Motor neuron (in vitro differentiated cells): ENCODE measurements at regions not wholly inside any gene's neighbourhood (a gene's known extent, or its start where the extent isn't known, plus 50 kb on each side); places are given as distances from the start of the nearest gene placed in this dataset.

ENCODE experiments used
- ATAC-seq, 8 experiments: fragments of 200-7000 bp; cut with Tn5 transposase; replicated peaks in 6 of 8; 2 replicates each; pipeline ENCODE4 v1.8.0; 2021; ENCODE audit warnings: mild to moderate bottlenecking in 8 of 8, moderate library complexity in 8 of 8
- H3K27ac ChIP-seq, 2 donors: fragments of 250-450 bp; sonication (Bioruptor Pico); 2 replicates each; pipeline ENCODE4 v1.9.0; 2021; ENCODE audit warnings: antibody characterized with exemption in 2 of 2, mild to moderate bottlenecking in 2 of 2, moderate library complexity in 1 of 2
- H3K4me1 ChIP-seq, 2 donors: fragments of 250-450 bp; sonication (Bioruptor Pico); replicated peaks in 1 of 2; 2 replicates each; pipeline ENCODE4 v1.6.1; 2021; ENCODE audit warnings: antibody characterized with exemption in 2 of 2, mild to moderate bottlenecking in 2 of 2, moderate library complexity in 1 of 2
- H3K4me3 ChIP-seq, 5 donors: fragments of 250-450 bp; sonication (Bioruptor Pico); 2 replicates each; pipeline ENCODE4 v1.9.0; 2021; ENCODE audit warnings: antibody characterized with exemption in 5 of 5, mild to moderate bottlenecking in 5 of 5, moderate library complexity in 4 of 5
- WGBS, 10 experiments: fragments of 450-650 bp; shearing (Covaris generic); methylation state at CpG; one replicate each; pipeline ENCODE4 v1.0.0; 2022; 5-methylcytosine and 5-hydroxymethylcytosine counted together
- in situ Hi-C, 9 experiments: fragments of 400-800 bp; cut with MboI; loops; one replicate each; pipeline ENCODE4 v1.15.0; 2021; ENCODE audit warnings: low sequenced_read_pairs in 9 of 9, low pct_unique_long_range_greater_than_20kb in 2 of 9; ENCODE audit not compliant: unreplicated experiment in 9 of 9

DNA sequence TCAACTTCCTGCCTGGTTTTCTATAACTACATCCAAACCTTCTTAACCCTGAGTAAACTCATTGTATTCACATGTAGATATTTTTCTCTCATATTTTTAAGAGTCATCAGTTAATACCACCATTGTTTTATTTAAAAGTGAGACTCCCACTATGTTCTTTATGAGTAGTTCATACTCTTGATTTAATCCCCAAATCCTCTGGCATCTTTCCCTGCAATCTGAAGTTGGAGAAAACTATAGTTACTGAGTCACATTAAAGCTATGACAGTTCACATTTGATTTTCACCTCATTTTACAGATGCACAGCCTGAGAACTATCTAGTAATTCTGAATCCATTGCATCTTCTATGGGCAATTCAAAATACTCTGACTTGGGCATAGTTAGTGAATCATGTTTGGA is 1358.7 kb upstream of the NRXN1 start:
- Histone ChIP-seq H3K4me3 (no peak overlapping the region), H3K4me1 (no peaks in the 10 kb centered on the region), H3K27ac (no peak overlapping the region)
- no peak for ATAC-seq
- in situ Hi-C loops: no loop called here

GRCh38 chr2:52387937-52388590 is 1356.1 kb upstream of the NRXN1 start:
- Histone ChIP-seq H3K4me1 (no peaks in the 10 kb centered on the region), H3K4me3 (no peak overlapping the region), H3K27ac (no peak overlapping the region)
- 4 to 100% (median 88%) methylated on average over 1 to 5 of the region's 5 CpGs; no CpG with 5 or more reads in 1 of the 10 experiments for WGBS, 10 experiments
- ATAC-seq: no peak
- in situ Hi-C loops: no loop called here

- ATAC-seq: no peak
- no peak overlapping the region for H3K4me3 ChIP-seq
- WGBS, 10 experiments: 0 to 80% (median 57%) methylated on average over 1 of the region's 1 CpG; no CpG with 5 or more reads in 6 of the 10 experiments
- no peaks in the 10 kb centered on the region for H3K4me1 ChIP-seq
- no peak overlapping the region for H3K27ac ChIP-seq
- in situ Hi-C loops: no loop called here
Observed at GRCh38 chr2:52386433-52387030, 1354.6 kb upstream of the NRXN1 start.

DNA sequence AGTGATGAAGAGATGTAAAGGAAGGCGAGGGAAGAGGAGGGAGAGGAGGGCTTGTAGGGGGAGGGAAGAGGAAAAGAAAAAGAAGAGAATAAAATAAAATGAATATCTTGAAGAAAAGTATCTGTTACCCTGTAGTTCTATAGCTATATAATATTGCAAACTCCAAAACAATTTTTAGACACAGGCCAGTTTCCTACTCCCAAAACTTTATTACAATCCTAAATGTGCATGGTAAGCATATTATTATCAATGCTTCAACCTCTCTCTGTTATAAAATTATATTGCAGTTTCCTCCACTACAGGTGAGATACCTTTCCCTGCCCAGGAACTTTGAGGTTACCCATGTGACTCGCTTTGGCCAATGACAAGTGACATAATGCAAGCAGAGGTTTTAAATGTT is 1351.6 kb upstream of the NRXN1 start:
- 0 to 100% (median 83%) methylated on average over 1 to 2 of the region's 2 CpGs; no CpG with 5 or more reads in 1 of the 10 experiments for WGBS, 10 experiments
- ATAC-seq: no peak
- in situ Hi-C loops: no loop called here
- Histone ChIP-seq H3K4me3 (no peak overlapping the region), H3K27ac (no peak overlapping the region), H3K4me1 (no peaks in the 10 kb centered on the region)

GRCh38 chr2:52369178-52369577 is 1337.2 kb upstream of the NRXN1 start:
- in situ Hi-C loops: no loop called here
- H3K4me1 ChIP-seq: no peaks in the 10 kb centered on the region
- WGBS, 10 experiments: 32 to 100% (median 65%) methylated on average over 2 of the region's 2 CpGs; no CpG with 5 or more reads in 2 of the 10 experiments
- no peak overlapping the region for H3K27ac ChIP-seq
- no peak overlapping the region for H3K4me3 ChIP-seq
- peak in 5 of 8 experiments; percentile 20 to 65 (median 42) for ATAC-seq

- Histone ChIP-seq H3K27ac (no peak overlapping the region), H3K4me3 (no peak overlapping the region), H3K4me1 (no peaks in the 10 kb centered on the region)
- in situ Hi-C loops: no loop called here
- no peak for ATAC-seq
Observed at GRCh38 chr2:52368141-52368540, 1336.2 kb upstream of the NRXN1 start.

DNA sequence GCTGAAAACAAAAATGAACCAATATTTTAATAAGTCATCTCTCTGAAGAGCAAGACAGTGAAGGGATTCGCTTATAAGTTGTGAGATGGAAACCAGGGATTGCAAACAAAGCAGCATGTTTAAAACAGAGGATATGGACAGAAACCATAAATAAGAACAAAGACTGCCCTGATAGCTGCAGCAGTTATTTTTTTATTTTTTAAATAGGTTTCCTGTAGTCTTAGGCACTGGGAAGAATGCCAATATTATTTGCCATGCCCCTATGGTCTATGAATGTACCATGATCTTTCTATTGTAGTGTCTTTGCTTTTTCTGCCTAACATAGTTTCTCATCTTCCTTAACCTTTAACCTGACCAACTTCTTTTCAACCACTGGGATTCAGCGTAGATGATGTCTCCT is 1334.0 kb upstream of the NRXN1 start:
- Histone ChIP-seq H3K4me3 (no peak overlapping the region), H3K27ac (no peak overlapping the region), H3K4me1 (no peaks in the 10 kb centered on the region)
- 0 to 100% (median 50%) methylated on average over 1 to 2 of the region's 2 CpGs; no CpG with 5 or more reads in 1 of the 10 experiments for WGBS, 10 experiments
- in situ Hi-C loops: no loop called here
- no peak for ATAC-seq

DNA sequence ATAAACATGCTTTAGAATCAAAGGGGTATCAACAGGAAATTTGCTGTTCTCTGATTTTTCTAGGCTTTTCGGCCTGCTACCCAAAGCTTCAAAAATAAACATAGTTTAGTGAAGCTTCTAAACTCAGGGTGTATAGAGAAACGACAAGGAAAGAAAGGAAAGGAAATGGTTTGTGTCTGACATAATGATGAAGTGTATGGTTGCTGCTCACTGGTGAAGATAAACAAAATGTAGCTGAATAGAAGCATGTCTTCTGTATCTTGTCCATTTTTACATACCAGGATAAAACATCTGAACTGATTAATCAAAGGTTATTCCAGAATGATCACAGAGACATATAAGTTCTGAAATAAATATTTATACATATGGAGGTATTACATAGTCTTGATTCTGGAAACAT is 1324.6 kb upstream of the NRXN1 start:
- peak in 1 of 8 experiments; percentile 48 for ATAC-seq

GRCh38 chr2:52347292-52347691 is 1315.4 kb upstream of the NRXN1 start:
- in situ Hi-C loops: no loop called here
- Histone ChIP-seq H3K4me1 (peaks cover 12 to 18% of the 10 kb centered on the region in 2 donors), H3K4me3 (no peak overlapping the region), H3K27ac (no peak overlapping the region)
- ATAC-seq: no peak
- 0 to 100% (median 81%) methylated on average over 1 to 2 of the region's 2 CpGs for WGBS, 10 experiments

More for the DNA sequence above, 1324.6 kb upstream of the NRXN1 start:
- no peak overlapping the region for H3K4me3 ChIP-seq
- H3K4me1 ChIP-seq: no peaks in the 10 kb centered on the region
- H3K27ac ChIP-seq: no peak overlapping the region
- WGBS, 10 experiments: 0 to 100% (median 62%) methylated on average over 1 to 2 of the region's 2 CpGs
- in situ Hi-C loops: no loop called here

DNA sequence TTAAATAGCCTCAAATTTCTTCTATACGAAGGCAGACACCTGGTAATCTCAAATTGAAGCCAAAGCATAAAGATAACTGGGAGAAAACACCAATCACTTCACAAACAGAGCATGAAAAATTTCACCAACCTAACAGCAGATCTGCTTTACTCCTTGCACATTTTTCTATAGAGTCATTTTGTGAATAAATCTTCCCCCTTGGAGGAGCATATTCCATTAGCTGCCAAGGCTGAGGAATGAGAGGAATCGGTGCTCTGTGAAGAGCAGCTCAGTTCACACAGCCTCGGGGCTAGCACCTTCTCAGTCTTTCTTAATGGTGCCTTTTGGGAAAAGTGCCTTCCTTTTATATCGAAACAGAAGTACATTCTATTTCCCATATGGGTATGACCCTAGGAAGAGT is 1313.7 kb upstream of the NRXN1 start:
- Histone ChIP-seq H3K27ac (no peak overlapping the region), H3K4me1 (peaks cover 12 to 18% of the 10 kb centered on the region in 2 donors), H3K4me3 (no peak overlapping the region)
- 0 to 78% (median 44%) methylated on average over 1 to 4 of the region's 4 CpGs; no CpG with 5 or more reads in 2 of the 10 experiments for WGBS, 10 experiments
- ATAC-seq: peak in 4 of 8 experiments; percentile 50 to 56 (median 51)
- in situ Hi-C loops: no loop called here

- in situ Hi-C loops: no loop called here
- Histone ChIP-seq H3K4me1 (peaks cover 12 to 18% of the 10 kb centered on the region in 2 donors), H3K4me3 (no peak overlapping the region), H3K27ac (no peak overlapping the region)
- ATAC-seq: peak in 5 of 8 experiments; percentile 29 to 55 (median 38)
Observed at GRCh38 chr2:52345082-52345481, 1313.2 kb upstream of the NRXN1 start.

GRCh38 chr2:52343706-52344266 is 1311.9 kb upstream of the NRXN1 start:
- in situ Hi-C loops: no loop called here
- peak in 5 of 8 experiments; percentile 16 to 50 (median 30) for ATAC-seq
- 0 to 71% (median 20%) methylated on average over 1 to 2 of the region's 2 CpGs; no CpG with 5 or more reads in 2 of the 10 experiments for WGBS, 10 experiments

GRCh38 chr2:52343010-52343409 is 1311.1 kb upstream of the NRXN1 start:
- Histone ChIP-seq H3K4me3 (no peak overlapping the region), H3K4me1 (peaks cover 12 to 20% of the 10 kb centered on the region in 2 donors), H3K27ac (no peak overlapping the region)
- WGBS, 10 experiments: 86 to 100% (median 100%) methylated on average over 1 of the region's 1 CpG; no CpG with 5 or more reads in 2 of the 10 experiments
- no peak for ATAC-seq
- in situ Hi-C loops: no loop called here

More at GRCh38 chr2:52343706-52344266, 1311.9 kb upstream of the NRXN1 start:
- Histone ChIP-seq H3K4me1 (peaks cover 12 to 20% of the 10 kb centered on the region in 2 donors), H3K27ac (no peak overlapping the region), H3K4me3 (no peak overlapping the region)
